ENCODE measurements at regions not wholly inside any gene's neighbourhood (a gene's known extent, or its start where the extent isn't known, plus 50 kb on each side); places are given as distances from the start of the nearest gene placed in this dataset.
A peak's percentile ranks its signal among the peaks of the same experiment; 100 is the strongest.

- peak; percentile 44 for DNase-seq (ENCODE audit: low read depth)
Observed at GRCh38 chrX:45750639-45751038, 550.0 kb upstream of the DIPK2B start.

- DNase-seq (ENCODE audit: low read depth) = peak; percentile 44
Observed at GRCh38 chrX:45749375-45749774, 548.7 kb upstream of the DIPK2B start.

- DNase-seq (ENCODE audit: low read depth) = peak; percentile 17
Observed at GRCh38 chrX:45748369-45748774, 547.7 kb upstream of the DIPK2B start.

GRCh38 chrX:45747905-45748304, 547.2 kb upstream of the DIPK2B start:
- peak; percentile 28 for DNase-seq (ENCODE audit: low read depth)

- peak; percentile 15 for DNase-seq (ENCODE audit: low read depth)
Observed at GRCh38 chrX:45745479-45745878, 544.8 kb upstream of the DIPK2B start.

GRCh38 chrX:45743906-45744625, 543.4 kb upstream of the DIPK2B start:
- DNase-seq (ENCODE audit: low read depth) = peak; percentile 25

GRCh38 chrX:45743081-45743533, 542.4 kb upstream of the DIPK2B start:
- peak; percentile 78 for DNase-seq (ENCODE audit: low read depth)

- peak; percentile 16 for DNase-seq (ENCODE audit: low read depth)
Observed at GRCh38 chrX:45740291-45740690, 539.6 kb upstream of the DIPK2B start.

- peak; percentile 49 for DNase-seq (ENCODE audit: low read depth)
Observed at GRCh38 chrX:45735571-45735970, 534.9 kb upstream of the DIPK2B start.

- no peak for DNase-seq (ENCODE audit: low read depth)
Observed at GRCh38 chrX:45731448-45731847, 530.8 kb upstream of the DIPK2B start.

GRCh38 chrX:45727761-45728160, 527.1 kb upstream of the DIPK2B start:
- DNase-seq (ENCODE audit: low read depth) = no peak

GRCh38 chrX:45722471-45722870, 521.8 kb upstream of the DIPK2B start:
- DNase-seq (ENCODE audit: low read depth) = no peak

GRCh38 chrX:45719751-45720501, 519.2 kb upstream of the DIPK2B start:
- peak; percentile 53 for DNase-seq (ENCODE audit: low read depth)

GRCh38 chrX:45718676-45719075, 518.0 kb upstream of the DIPK2B start:
- DNase-seq (ENCODE audit: low read depth) = no peak

GRCh38 chrX:45716750-45717149, 516.1 kb upstream of the DIPK2B start:
- no peak for DNase-seq (ENCODE audit: low read depth)

- DNase-seq (ENCODE audit: low read depth) = peak; percentile 90
Observed at GRCh38 chrX:45715748-45716147, 515.1 kb upstream of the DIPK2B start.

- peak; percentile 86 for DNase-seq (ENCODE audit: low read depth)
Observed at GRCh38 chrX:45714866-45715265, 514.2 kb upstream of the DIPK2B start.

GRCh38 chrX:45712067-45712466, 511.4 kb upstream of the DIPK2B start:
- DNase-seq (ENCODE audit: low read depth) = peak; percentile 74

GRCh38 chrX:45711231-45711630, 510.6 kb upstream of the DIPK2B start:
- DNase-seq (ENCODE audit: low read depth) = peak; percentile 90

- DNase-seq (ENCODE audit: low read depth) = peak; percentile 98
Observed at GRCh38 chrX:45710081-45710801, 509.6 kb upstream of the DIPK2B start.

GRCh38 chrX:45709381-45709780, 508.7 kb upstream of the DIPK2B start:
- DNase-seq (ENCODE audit: low read depth) = peak; percentile 86

GRCh38 chrX:45699158-45699557, 498.5 kb upstream of the DIPK2B start:
- peak; percentile 70 for DNase-seq (ENCODE audit: low read depth)

All from LHCN-M2 (cell line).